ENCODE measurements at regions not wholly inside any gene's neighbourhood (a gene's known extent, or its start where the extent isn't known, plus 50 kb on each side); places are given as distances from the start of the nearest gene placed in this dataset.

- CTCF ChIA-PET = interaction anchor here (0.9 to 1.0 kb wide), 2 partner anchors 12 to 21 kb away, joined by 3 to 4 read pairs; no protein-coding TSS in a partner anchor
- no peak overlapping the region for H3K27ac ChIP-seq (ENCODE audit: low read depth, low read length)
- H3K9me3 ChIP-seq (ENCODE audit: control insufficient read depth in 2 of 3, low read length in 3 of 3) = peaks cover 0 to 10% (median 0%) of the 10 kb centered on the region in 3 experiments
- H3K27me3 ChIP-seq (ENCODE audit: control insufficient read depth in 2 of 2, insufficient read depth in 2 of 2, low read length in 2 of 2) = no peaks in the 10 kb centered on the region
- DNase-seq (peak in 6 of 9 donors; percentile 4 to 51 (median 34)), ATAC-seq (peak; percentile 37)
- Mint-ChIP-seq H3K9me3 (peaks cover 0 to 19% (median 9%) of the 10 kb centered on the region in 11 donors), H3K4me1 (peaks cover 0 to 6% (median 0%) of the 10 kb centered on the region in 7 donors), H3K36me3 (peaks cover 0 to 5% (median 0%) of the 10 kb centered on the region in 5 donors), H3K27ac (no peak overlapping the region), H3K27me3 (peaks cover 11 to 37% (median 27%) of the 10 kb centered on the region in 5 donors), H3K4me3 (no peak overlapping the region)
- H3K4me1 ChIP-seq (ENCODE audit: control insufficient read depth in 2 of 2, insufficient read depth in 2 of 2, low read length in 2 of 2) = peaks cover 0 to 3% of the 10 kb centered on the region in 2 donors
- H3K4me3 ChIP-seq (ENCODE audit: low read length) = no peak overlapping the region
- H3K36me3 ChIP-seq (ENCODE audit: control insufficient read depth in 2 of 3, insufficient read depth in 3 of 3, low read length in 3 of 3) = no peaks in the 10 kb centered on the region
- POLR2A ChIA-PET = no interaction called here
- intact Hi-C loops (cut with micrococcal nuclease) = loop anchor here (1.0 to 5.0 kb wide), 3 partner anchors 221 to 379 kb away; no protein-coding TSS in a partner anchor
Measured at GRCh38 chr6:166106076-166106686, 61.5 kb downstream of the TBXT start.

DNA sequence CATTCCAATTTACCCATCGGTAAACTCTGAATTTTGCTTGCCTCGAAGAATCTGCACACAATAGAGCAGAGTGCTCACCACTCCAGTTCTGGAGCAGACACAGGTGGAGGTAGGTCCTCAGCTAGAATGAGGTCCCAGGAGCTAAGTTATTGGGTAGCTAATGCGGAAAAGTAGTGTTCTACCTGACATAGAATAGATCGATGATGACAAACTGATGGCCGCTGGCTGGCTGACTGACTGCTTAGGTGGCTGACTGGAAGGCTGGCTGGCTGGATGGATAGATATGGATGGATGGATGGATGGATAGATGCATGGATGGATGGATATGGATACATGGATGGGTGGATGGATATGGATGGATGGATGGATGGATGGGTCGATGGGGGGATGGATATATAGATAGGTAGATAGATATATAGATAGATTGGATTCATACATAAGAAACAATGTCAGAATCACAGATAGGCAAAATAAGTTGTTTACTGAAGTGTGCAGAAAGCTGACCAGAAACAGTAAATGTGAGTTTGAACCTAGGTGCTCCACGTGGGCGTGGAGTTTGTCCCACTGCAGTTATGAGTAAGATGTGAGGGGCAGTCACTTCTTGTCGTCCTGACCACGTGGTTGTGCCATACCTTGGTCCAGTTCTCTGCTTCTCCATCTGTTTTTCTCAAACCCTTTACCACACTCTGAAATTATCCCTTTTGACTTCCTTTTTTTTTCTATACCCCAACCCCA, 62.1 kb downstream of the TBXT start:
- DNase-seq (no peak), ATAC-seq (no peak)
- H3K36me3 ChIP-seq (ENCODE audit: control insufficient read depth in 2 of 3, insufficient read depth in 3 of 3, low read length in 3 of 3) = no peaks in the 10 kb centered on the region
- H3K27ac ChIP-seq (ENCODE audit: low read depth, low read length) = no peak overlapping the region
- POLR2A ChIA-PET = no interaction called here
- H3K4me3 ChIP-seq (ENCODE audit: low read length) = no peak overlapping the region
- H3K4me3 Mint-ChIP-seq = no peak overlapping the region
- CTCF ChIA-PET = interaction anchor here (1.0 kb wide), 1 partner anchor 22 kb away, joined by 3 read pairs; no protein-coding TSS in a partner anchor
- intact Hi-C loops (cut with micrococcal nuclease) = loop anchor here (1.0 to 5.0 kb wide), 3 partner anchors 220 to 378 kb away; no protein-coding TSS in a partner anchor
- peaks cover 0 to 10% (median 0%) of the 10 kb centered on the region in 3 experiments for H3K9me3 ChIP-seq (ENCODE audit: control insufficient read depth in 2 of 3, low read length in 3 of 3)
- peaks cover 0 to 5% (median 0%) of the 10 kb centered on the region in 5 donors for H3K36me3 Mint-ChIP-seq
- peaks cover 11 to 31% (median 25%) of the 10 kb centered on the region in 5 donors for H3K27me3 Mint-ChIP-seq
- H3K9me3 Mint-ChIP-seq = peaks cover 2 to 26% (median 9%) of the 10 kb centered on the region in 11 donors
- peaks cover 0 to 6% (median 0%) of the 10 kb centered on the region in 7 donors for H3K4me1 Mint-ChIP-seq
- H3K27ac Mint-ChIP-seq = no peak overlapping the region
- no peaks in the 10 kb centered on the region for H3K27me3 ChIP-seq (ENCODE audit: control insufficient read depth in 2 of 2, insufficient read depth in 2 of 2, low read length in 2 of 2)
- peaks cover 0 to 3% of the 10 kb centered on the region in 2 donors for H3K4me1 ChIP-seq (ENCODE audit: control insufficient read depth in 2 of 2, insufficient read depth in 2 of 2, low read length in 2 of 2)

- Histone ChIP-seq H3K4me3 (ENCODE audit: low read length) (no peak overlapping the region), H3K4me1 (ENCODE audit: control insufficient read depth in 2 of 2, insufficient read depth in 2 of 2, low read length in 2 of 2) (peaks cover 0 to 3% of the 10 kb centered on the region in 2 donors), H3K9me3 (ENCODE audit: control insufficient read depth in 2 of 3, low read length in 3 of 3) (peaks cover 0 to 10% (median 0%) of the 10 kb centered on the region in 3 experiments), H3K27me3 (ENCODE audit: control insufficient read depth in 2 of 2, insufficient read depth in 2 of 2, low read length in 2 of 2) (no peaks in the 10 kb centered on the region), H3K36me3 (ENCODE audit: control insufficient read depth in 2 of 3, insufficient read depth in 3 of 3, low read length in 3 of 3) (no peaks in the 10 kb centered on the region), H3K27ac (ENCODE audit: low read depth, low read length) (no peak overlapping the region)
- DNase-seq (no peak), ATAC-seq (no peak)
- peaks cover 2 to 26% (median 9%) of the 10 kb centered on the region in 11 donors for H3K9me3 Mint-ChIP-seq
- CTCF ChIA-PET = no interaction called here
- H3K4me1 Mint-ChIP-seq = peaks cover 0 to 6% (median 0%) of the 10 kb centered on the region in 7 donors
- H3K36me3 Mint-ChIP-seq = peaks cover 0 to 5% (median 0%) of the 10 kb centered on the region in 5 donors
- peaks cover 8 to 29% (median 22%) of the 10 kb centered on the region in 5 donors for H3K27me3 Mint-ChIP-seq
- POLR2A ChIA-PET = no interaction called here
- H3K4me3 Mint-ChIP-seq = no peak overlapping the region
- intact Hi-C loops (cut with micrococcal nuclease) = loop anchor here in 1 of 2 donors (5.0 kb wide), 1 partner anchor 378 kb away; no protein-coding TSS in a partner anchor
- no peak overlapping the region for H3K27ac Mint-ChIP-seq
Measured at GRCh38 chr6:166104872-166105271, 62.8 kb downstream of the TBXT start.

DNA sequence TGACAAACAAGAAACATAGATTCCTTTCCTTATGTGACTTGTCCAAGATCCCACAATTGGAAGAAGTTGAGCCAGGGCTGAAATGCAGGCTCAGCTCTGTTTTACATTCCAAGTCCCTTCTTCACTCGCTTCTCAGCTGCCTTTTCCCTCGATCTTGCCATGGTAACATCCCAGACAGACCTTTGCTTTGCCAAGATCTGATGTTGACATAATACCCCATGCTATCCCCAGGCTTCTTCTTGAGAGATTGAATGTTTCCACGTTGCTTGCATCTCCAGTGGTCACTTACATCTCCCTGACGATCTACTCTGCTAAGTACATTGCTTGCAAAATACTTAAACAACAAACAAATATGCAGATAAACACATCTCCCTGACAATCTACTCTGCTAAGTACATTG, 63.5 kb downstream of the TBXT start:
- peaks cover 0 to 5% (median 0%) of the 10 kb centered on the region in 5 donors for H3K36me3 Mint-ChIP-seq
- ATAC-seq = no peak
- H3K9me3 Mint-ChIP-seq = peaks cover 2 to 26% (median 9%) of the 10 kb centered on the region in 11 donors
- no peak overlapping the region for H3K4me3 Mint-ChIP-seq
- POLR2A ChIA-PET = no interaction called here
- H3K4me1 Mint-ChIP-seq = peaks cover 0 to 6% (median 0%) of the 10 kb centered on the region in 7 donors
- H3K27me3 Mint-ChIP-seq = peaks cover 1 to 25% (median 17%) of the 10 kb centered on the region in 5 donors
- CTCF ChIA-PET = no interaction called here
- Histone ChIP-seq H3K27me3 (ENCODE audit: control insufficient read depth in 2 of 2, insufficient read depth in 2 of 2, low read length in 2 of 2) (no peaks in the 10 kb centered on the region), H3K9me3 (ENCODE audit: control insufficient read depth in 2 of 3, low read length in 3 of 3) (peaks cover 0 to 10% (median 0%) of the 10 kb centered on the region in 3 experiments), H3K36me3 (ENCODE audit: control insufficient read depth in 2 of 3, insufficient read depth in 3 of 3, low read length in 3 of 3) (no peaks in the 10 kb centered on the region), H3K4me3 (ENCODE audit: low read length) (no peak overlapping the region), H3K4me1 (ENCODE audit: control insufficient read depth in 2 of 2, insufficient read depth in 2 of 2, low read length in 2 of 2) (peaks cover 0 to 3% of the 10 kb centered on the region in 2 donors), H3K27ac (ENCODE audit: low read depth, low read length) (no peak overlapping the region)
- intact Hi-C loops (cut with micrococcal nuclease) = no loop called here
- H3K27ac Mint-ChIP-seq = no peak overlapping the region
- DNase-seq = no peak

- Histone ChIP-seq H3K9me3 (ENCODE audit: control insufficient read depth in 2 of 3, low read length in 3 of 3) (peaks cover 0 to 10% (median 0%) of the 10 kb centered on the region in 3 experiments), H3K36me3 (ENCODE audit: control insufficient read depth in 2 of 3, insufficient read depth in 3 of 3, low read length in 3 of 3) (no peaks in the 10 kb centered on the region), H3K4me1 (ENCODE audit: control insufficient read depth in 2 of 2, insufficient read depth in 2 of 2, low read length in 2 of 2) (peaks cover 0 to 3% of the 10 kb centered on the region in 2 donors), H3K4me3 (ENCODE audit: low read length) (no peak overlapping the region), H3K27me3 (ENCODE audit: control insufficient read depth in 2 of 2, insufficient read depth in 2 of 2, low read length in 2 of 2) (no peaks in the 10 kb centered on the region), H3K27ac (ENCODE audit: low read depth, low read length) (no peak overlapping the region)
- Mint-ChIP-seq H3K9me3 (peaks cover 2 to 26% (median 11%) of the 10 kb centered on the region in 11 donors), H3K27me3 (peaks cover 6 to 42% (median 23%) of the 10 kb centered on the region in 5 donors), H3K36me3 (peaks cover 0 to 5% (median 0%) of the 10 kb centered on the region in 5 donors), H3K4me1 (peaks cover 0 to 6% (median 0%) of the 10 kb centered on the region in 7 donors), H3K27ac (no peak overlapping the region), H3K4me3 (no peak overlapping the region)
- intact Hi-C loops (cut with micrococcal nuclease) = no loop called here
- ATAC-seq (no peak), DNase-seq (no peak)
- ChIA-PET POLR2A (no interaction called here), CTCF (no interaction called here)
Measured at GRCh38 chr6:166101819-166102419, 65.7 kb downstream of the TBXT start.

DNA sequence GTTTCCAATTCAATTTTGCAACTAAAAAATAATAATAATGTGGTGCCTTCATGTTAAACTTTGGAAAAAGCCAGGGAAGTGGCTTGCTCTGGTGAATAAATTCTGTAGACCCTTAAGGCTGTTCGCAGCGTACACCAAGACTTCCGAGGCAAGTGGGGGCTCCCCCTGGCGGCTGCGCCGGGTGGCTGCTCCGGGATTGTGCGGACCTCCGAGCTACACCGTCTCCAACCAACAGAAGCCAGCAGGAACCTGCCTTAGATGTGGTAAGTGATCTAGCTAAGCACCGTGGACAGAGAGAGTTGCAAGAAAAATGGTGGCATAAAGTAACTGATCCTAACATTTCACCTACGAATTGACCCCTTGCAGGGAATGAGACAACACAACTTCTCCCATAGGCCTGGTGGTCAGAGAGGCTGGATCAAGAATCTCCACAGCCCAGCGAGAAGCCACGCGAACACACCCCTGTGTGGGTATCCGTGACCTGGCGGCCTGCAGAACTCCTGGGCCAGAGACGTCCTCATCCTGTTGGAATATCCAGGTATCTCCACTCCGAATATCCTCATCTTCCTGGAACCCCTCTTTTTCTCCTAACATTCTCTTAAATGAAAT, 69.6 kb downstream of the TBXT start:
- Histone ChIP-seq H3K4me3 (ENCODE audit: low read length) (no peak overlapping the region), H3K4me1 (ENCODE audit: control insufficient read depth in 2 of 2, insufficient read depth in 2 of 2, low read length in 2 of 2) (no peaks in the 10 kb centered on the region), H3K27me3 (ENCODE audit: control insufficient read depth in 2 of 2, insufficient read depth in 2 of 2, low read length in 2 of 2) (no peaks in the 10 kb centered on the region), H3K36me3 (ENCODE audit: control insufficient read depth in 2 of 3, insufficient read depth in 3 of 3, low read length in 3 of 3) (no peaks in the 10 kb centered on the region), H3K27ac (ENCODE audit: low read depth, low read length) (no peak overlapping the region), H3K9me3 (ENCODE audit: control insufficient read depth in 2 of 3, low read length in 3 of 3) (peaks cover 0 to 10% (median 0%) of the 10 kb centered on the region in 3 experiments)
- H3K4me3 Mint-ChIP-seq = peak overlapping the region in 2 of 10 donors; percentile 10 to 32
- no peaks in the 10 kb centered on the region for H3K4me1 Mint-ChIP-seq
- intact Hi-C loops (cut with micrococcal nuclease) = no loop called here
- peaks cover 0 to 6% (median 0%) of the 10 kb centered on the region in 5 donors for H3K36me3 Mint-ChIP-seq
- CTCF ChIA-PET = no interaction called here
- DNase-seq (peak in 5 of 9 donors; percentile 4 to 52 (median 23)), ATAC-seq (peak; percentile 37)
- H3K27me3 Mint-ChIP-seq = peaks cover 18 to 57% (median 42%) of the 10 kb centered on the region in 5 donors
- H3K27ac Mint-ChIP-seq = no peak overlapping the region
- POLR2A ChIA-PET = no interaction called here
- peaks cover 2 to 36% (median 15%) of the 10 kb centered on the region in 11 donors for H3K9me3 Mint-ChIP-seq

Measured in naive thymus-derived CD4-positive, alpha-beta T cell (primary cell).